ENCODE measurements at regions not wholly inside any gene's neighbourhood (a gene's known extent, or its start where the extent isn't known, plus 50 kb on each side); places are given as distances from the start of the nearest gene placed in this dataset.
A peak's percentile ranks its signal among the peaks of the same experiment; 100 is the strongest.

DNA sequence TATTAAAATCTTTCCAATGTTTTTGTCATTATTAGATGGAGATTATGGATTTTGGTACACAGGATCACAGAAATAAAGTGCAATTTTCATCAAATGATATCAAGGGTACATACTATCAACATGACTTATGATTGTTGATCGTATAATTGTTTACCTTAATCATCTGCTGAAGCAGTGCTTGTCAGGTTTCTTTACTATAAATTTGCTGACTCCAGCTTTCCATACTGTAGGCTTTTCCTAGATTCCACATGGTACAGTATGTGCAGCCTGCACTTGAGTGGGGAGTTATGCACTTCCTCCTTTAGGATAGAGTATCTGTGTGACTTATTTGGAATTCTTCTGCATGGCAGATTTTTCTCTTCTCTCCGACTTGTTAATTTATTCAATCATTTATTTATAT, 187.6 kb upstream of the DPP10 start:
- POLR2A ChIA-PET, result no interaction called here
- Histone ChIP-seq H3K9me3 (no peaks in the 10 kb centered on the region), H3K27ac (no peak overlapping the region), H3K4me2 (no peak overlapping the region), H3K4me1 (no peaks in the 10 kb centered on the region), H3K4me3 (no peak overlapping the region)
- DNase-seq (ENCODE audit: low read depth in 1 of 2, low spot score in 1 of 2), result no peak
- WGBS (ENCODE audit: missing lambda C conversion rate), result 2% methylated on average over 2 of the region's 2 CpGs
- ATAC-seq, result no peak
- no peak for FAIRE-seq
- CTCF ChIA-PET, result no interaction called here
- peak; percentile 45 for TF ChIP-seq MAFK (IDR thresholded peaks at IDR 0.05; ENCODE audit: partially characterized antibody)
- TF ChIP-seq, protein P1, sequence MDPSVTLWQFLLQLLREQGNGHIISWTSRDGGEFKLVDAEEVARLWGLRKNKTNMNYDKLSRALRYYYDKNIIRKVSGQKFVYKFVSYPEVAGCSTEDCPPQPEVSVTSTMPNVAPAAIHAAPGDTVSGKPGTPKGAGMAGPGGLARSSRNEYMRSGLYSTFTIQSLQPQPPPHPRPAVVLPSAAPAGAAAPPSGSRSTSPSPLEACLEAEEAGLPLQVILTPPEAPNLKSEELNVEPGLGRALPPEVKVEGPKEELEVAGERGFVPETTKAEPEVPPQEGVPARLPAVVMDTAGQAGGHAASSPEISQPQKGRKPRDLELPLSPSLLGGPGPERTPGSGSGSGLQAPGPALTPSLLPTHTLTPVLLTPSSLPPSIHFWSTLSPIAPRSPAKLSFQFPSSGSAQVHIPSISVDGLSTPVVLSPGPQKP (IDR thresholded peaks at IDR 0.05; ENCODE audit: low read depth, low read length), result no peak

DNA sequence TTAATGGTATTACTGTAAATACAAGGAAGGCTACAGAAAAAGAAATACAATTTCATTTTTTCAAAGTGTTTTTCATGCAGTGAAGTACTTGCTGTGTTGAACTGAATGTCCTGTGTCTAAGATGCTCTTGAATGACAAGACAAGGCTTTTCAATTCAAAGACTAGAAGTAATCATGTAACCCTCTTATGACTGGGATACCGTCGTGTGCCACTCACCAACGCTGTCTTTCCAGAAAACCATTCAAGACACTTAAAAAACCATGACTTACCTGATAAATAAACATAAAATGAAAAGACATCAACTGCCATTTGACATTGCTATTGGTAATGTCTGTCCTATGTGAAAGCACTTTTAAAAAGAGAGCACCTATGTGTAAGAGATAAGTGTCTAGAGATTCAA, 183.1 kb upstream of the DPP10 start:
- ATAC-seq, result no peak
- Histone ChIP-seq H3K27ac (no peak overlapping the region), H3K4me1 (no peaks in the 10 kb centered on the region), H3K4me2 (no peak overlapping the region), H3K4me3 (no peak overlapping the region), H3K9me3 (no peaks in the 10 kb centered on the region)
- no peak for TF ChIP-seq KDM1A (IDR thresholded peaks at IDR 0.05; ENCODE audit: low read depth)
- TF ChIP-seq CBX8 (IDR thresholded peaks at IDR 0.05), result no peak
- TF ChIP-seq TFCP2L1 (CRISPR knock-in tag; IDR thresholded peaks at IDR 0.05), result no peak
- TF ChIP-seq ZSCAN20 (CRISPR knock-in tag; IDR thresholded peaks at IDR 0.05), result no peak
- no peak for TF ChIP-seq RAD21 (conservative IDR thresholded peaks at IDR 0.05 in 1 of 2, IDR thresholded peaks at IDR 0.05 in 1 of 2)
- TF ChIP-seq POLR2AphosphoS2 (conservative IDR thresholded peaks at IDR 0.05; ENCODE audit: low read length), result no peak
- TF ChIP-seq HOXA7 (CRISPR knock-in tag; IDR thresholded peaks at IDR 0.05), result no peak
- TF ChIP-seq HOXB13 (CRISPR knock-in tag; IDR thresholded peaks at IDR 0.05; ENCODE audit: low read depth), result no peak
- no peak for TF ChIP-seq GATA3 (IDR thresholded peaks at IDR 0.05; ENCODE audit: borderline replicate concordance)
- TF ChIP-seq KDM5A (IDR thresholded peaks at IDR 0.05), result no peak
- TF ChIP-seq FOXS1 (CRISPR knock-in tag; IDR thresholded peaks at IDR 0.05), result no peak
- TF ChIP-seq TP53 (CRISPR knock-in tag; IDR thresholded peaks at IDR 0.05), result no peak
- TF ChIP-seq HEYL (CRISPR knock-in tag; IDR thresholded peaks at IDR 0.05), result no peak
- no peak for FAIRE-seq
- 2% methylated on average over 3 of the region's 3 CpGs for WGBS (ENCODE audit: missing lambda C conversion rate)
- POLR2A ChIA-PET, result no interaction called here
- CTCF ChIA-PET, result no interaction called here
- no peak for DNase-seq (ENCODE audit: low read depth in 1 of 2, low spot score in 1 of 2)

DNA sequence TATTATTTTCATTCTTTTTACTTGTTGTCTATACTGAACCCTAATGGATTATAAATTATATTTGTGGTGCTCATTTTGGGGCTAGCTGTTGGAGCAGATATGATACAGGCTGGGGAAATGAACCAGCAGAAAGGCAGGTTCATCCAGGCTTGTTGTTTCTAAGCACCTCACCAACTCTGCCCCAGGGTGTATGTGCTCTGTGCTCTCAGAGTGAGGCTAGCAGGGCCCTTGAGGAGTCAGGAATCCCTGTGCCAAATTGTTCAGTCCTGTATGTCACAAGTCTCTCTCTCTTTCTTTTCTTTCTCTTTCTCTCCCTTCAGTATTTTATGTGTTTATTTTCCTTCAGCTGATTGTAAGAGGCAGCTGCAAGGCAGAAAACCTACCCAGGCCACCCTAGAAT, 181.1 kb upstream of the DPP10 start:
- no peak for FAIRE-seq
- H3K4me1 ChIP-seq, result no peaks in the 10 kb centered on the region
- POLR2A ChIA-PET, result no interaction called here
- H3K9me3 ChIP-seq, result no peaks in the 10 kb centered on the region
- CTCF ChIA-PET, result interaction anchor here (1.0 kb wide), 1 partner anchor 9 kb away, joined by 3 read pairs; no protein-coding TSS in a partner anchor
- H3K27ac ChIP-seq, result no peak overlapping the region
- H3K4me3 ChIP-seq, result no peak overlapping the region
- ATAC-seq, result no peak
- no peak for DNase-seq (ENCODE audit: low read depth in 1 of 2, low spot score in 1 of 2)
- TF ChIP-seq JUN (IDR thresholded peaks at IDR 0.05), result no peak
- no peak for TF ChIP-seq HOXA7 (CRISPR knock-in tag; IDR thresholded peaks at IDR 0.05)
- TF ChIP-seq GATA3 (IDR thresholded peaks at IDR 0.05; ENCODE audit: borderline replicate concordance), result no peak
- TF ChIP-seq, protein P2, sequence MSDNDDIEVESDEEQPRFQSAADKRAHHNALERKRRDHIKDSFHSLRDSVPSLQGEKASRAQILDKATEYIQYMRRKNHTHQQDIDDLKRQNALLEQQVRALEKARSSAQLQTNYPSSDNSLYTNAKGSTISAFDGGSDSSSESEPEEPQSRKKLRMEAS (IDR thresholded peaks at IDR 0.05), result no peak
- TF ChIP-seq SREBF2 (IDR thresholded peaks at IDR 0.05), result no peak
- no peak for TF ChIP-seq HOXB13 (CRISPR knock-in tag; IDR thresholded peaks at IDR 0.05; ENCODE audit: low read depth)
- no peak for TF ChIP-seq ZNF302 (CRISPR knock-in tag; IDR thresholded peaks at IDR 0.05)
- no peak for TF ChIP-seq SMC3 (IDR thresholded peaks at IDR 0.05)
- TF ChIP-seq, protein P3, sequence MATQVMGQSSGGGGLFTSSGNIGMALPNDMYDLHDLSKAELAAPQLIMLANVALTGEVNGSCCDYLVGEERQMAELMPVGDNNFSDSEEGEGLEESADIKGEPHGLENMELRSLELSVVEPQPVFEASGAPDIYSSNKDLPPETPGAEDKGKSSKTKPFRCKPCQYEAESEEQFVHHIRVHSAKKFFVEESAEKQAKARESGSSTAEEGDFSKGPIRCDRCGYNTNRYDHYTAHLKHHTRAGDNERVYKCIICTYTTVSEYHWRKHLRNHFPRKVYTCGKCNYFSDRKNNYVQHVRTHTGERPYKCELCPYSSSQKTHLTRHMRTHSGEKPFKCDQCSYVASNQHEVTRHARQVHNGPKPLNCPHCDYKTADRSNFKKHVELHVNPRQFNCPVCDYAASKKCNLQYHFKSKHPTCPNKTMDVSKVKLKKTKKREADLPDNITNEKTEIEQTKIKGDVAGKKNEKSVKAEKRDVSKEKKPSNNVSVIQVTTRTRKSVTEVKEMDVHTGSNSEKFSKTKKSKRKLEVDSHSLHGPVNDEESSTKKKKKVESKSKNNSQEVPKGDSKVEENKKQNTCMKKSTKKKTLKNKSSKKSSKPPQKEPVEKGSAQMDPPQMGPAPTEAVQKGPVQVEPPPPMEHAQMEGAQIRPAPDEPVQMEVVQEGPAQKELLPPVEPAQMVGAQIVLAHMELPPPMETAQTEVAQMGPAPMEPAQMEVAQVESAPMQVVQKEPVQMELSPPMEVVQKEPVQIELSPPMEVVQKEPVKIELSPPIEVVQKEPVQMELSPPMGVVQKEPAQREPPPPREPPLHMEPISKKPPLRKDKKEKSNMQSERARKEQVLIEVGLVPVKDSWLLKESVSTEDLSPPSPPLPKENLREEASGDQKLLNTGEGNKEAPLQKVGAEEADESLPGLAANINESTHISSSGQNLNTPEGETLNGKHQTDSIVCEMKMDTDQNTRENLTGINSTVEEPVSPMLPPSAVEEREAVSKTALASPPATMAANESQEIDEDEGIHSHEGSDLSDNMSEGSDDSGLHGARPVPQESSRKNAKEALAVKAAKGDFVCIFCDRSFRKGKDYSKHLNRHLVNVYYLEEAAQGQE (IDR thresholded peaks at IDR 0.05), result no peak
- no peak for TF ChIP-seq MYC (IDR thresholded peaks at IDR 0.05; ENCODE audit: borderline replicate concordance, low read length)
- no peak for TF ChIP-seq MAFK (IDR thresholded peaks at IDR 0.05; ENCODE audit: partially characterized antibody)
- TF ChIP-seq FOSL2 (IDR thresholded peaks at IDR 0.05), result no peak
- no peak for TF ChIP-seq FOSL2 (CRISPR knock-in tag; IDR thresholded peaks at IDR 0.05)
- no peak for TF ChIP-seq FOXS1 (CRISPR knock-in tag; IDR thresholded peaks at IDR 0.05)
- TF ChIP-seq JUNB (IDR thresholded peaks at IDR 0.05), result no peak
- TF ChIP-seq POLR2A (IDR thresholded peaks at IDR 0.05; ENCODE audit: low read length), result no peak
- TF ChIP-seq EP300 (IDR thresholded peaks at IDR 0.05), result no peak
- TF ChIP-seq, protein P4, sequence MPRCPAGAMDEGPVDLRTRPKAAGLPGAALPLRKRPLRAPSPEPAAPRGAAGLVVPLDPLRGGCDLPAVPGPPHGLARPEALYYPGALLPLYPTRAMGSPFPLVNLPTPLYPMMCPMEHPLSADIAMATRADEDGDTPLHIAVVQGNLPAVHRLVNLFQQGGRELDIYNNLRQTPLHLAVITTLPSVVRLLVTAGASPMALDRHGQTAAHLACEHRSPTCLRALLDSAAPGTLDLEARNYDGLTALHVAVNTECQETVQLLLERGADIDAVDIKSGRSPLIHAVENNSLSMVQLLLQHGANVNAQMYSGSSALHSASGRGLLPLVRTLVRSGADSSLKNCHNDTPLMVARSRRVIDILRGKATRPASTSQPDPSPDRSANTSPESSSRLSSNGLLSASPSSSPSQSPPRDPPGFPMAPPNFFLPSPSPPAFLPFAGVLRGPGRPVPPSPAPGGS (IDR thresholded peaks at IDR 0.05), result no peak
- no peak for TF ChIP-seq NFE2L2 (conservative IDR thresholded peaks at IDR 0.05; ENCODE audit: low read length)
- TF ChIP-seq NR3C1 (IDR thresholded peaks at IDR 0.05), result no peak
- no peak overlapping the region for H3K4me2 ChIP-seq

All from A549 (cell line).